ENCODE measurements at regions not wholly inside any gene's neighbourhood (a gene's known extent, or its start where the extent isn't known, plus 50 kb on each side); places are given as distances from the start of the nearest gene placed in this dataset.
A peak's percentile ranks its signal among the peaks of the same experiment; 100 is the strongest.
"Not testable (repeated sequence)": the region's sequence is repeated elsewhere in the genome, so short reads cannot be mapped to it uniquely, and the experiment has no call there.

- not testable (repeated sequence) for H3K9me3 ChIP-seq (ENCODE audit: control insufficient read depth, insufficient read depth, low read length); H3K4me3 ChIP-seq (ENCODE audit: low read depth, low read length); H3K4me1 ChIP-seq (ENCODE audit: control insufficient read depth, insufficient read depth, low read length); DNase-seq (ENCODE audit: low read depth in 4 of 6, low spot score in 6 of 6); H3K27me3 ChIP-seq (ENCODE audit: control insufficient read depth, insufficient read depth, low read length); H3K36me3 ChIP-seq (ENCODE audit: control insufficient read depth, insufficient read depth, low read length); H3K27ac ChIP-seq (ENCODE audit: low read depth, low read length)
- WGBS (ENCODE audit: insufficient coverage): 100% methylated on average over 2 of the region's 4 CpGs
Observed at GRCh38 chr4:31266094-31266493, 545.9 kb downstream of the PCDH7 start.

GRCh38 chr4:31272331-31273061 lies 552.3 kb downstream of the PCDH7 start:
- Histone ChIP-seq H3K27ac (ENCODE audit: low read depth, low read length) (no peak overlapping the region), H3K4me1 (ENCODE audit: control insufficient read depth, insufficient read depth, low read length) (no peaks in the 10 kb centered on the region), H3K36me3 (ENCODE audit: control insufficient read depth, insufficient read depth, low read length) (no peaks in the 10 kb centered on the region), H3K9me3 (ENCODE audit: control insufficient read depth, insufficient read depth, low read length) (no peaks in the 10 kb centered on the region), H3K4me3 (ENCODE audit: low read depth, low read length) (no peak overlapping the region), H3K27me3 (ENCODE audit: control insufficient read depth, insufficient read depth, low read length) (no peaks in the 10 kb centered on the region)
- peak in 1 of 6 donors; percentile 36 for DNase-seq (ENCODE audit: low read depth in 4 of 6, low spot score in 6 of 6)
- WGBS (ENCODE audit: insufficient coverage): no CpG with 5 or more reads among the region's 6 CpGs

- H3K4me1 ChIP-seq (ENCODE audit: control insufficient read depth, insufficient read depth, low read length): no peaks in the 10 kb centered on the region
- H3K27ac ChIP-seq (ENCODE audit: low read depth, low read length): no peak overlapping the region
- no peaks in the 10 kb centered on the region for H3K27me3 ChIP-seq (ENCODE audit: control insufficient read depth, insufficient read depth, low read length)
- no peak for DNase-seq (ENCODE audit: low read depth in 4 of 6, low spot score in 6 of 6)
- no peaks in the 10 kb centered on the region for H3K9me3 ChIP-seq (ENCODE audit: control insufficient read depth, insufficient read depth, low read length)
- no peaks in the 10 kb centered on the region for H3K36me3 ChIP-seq (ENCODE audit: control insufficient read depth, insufficient read depth, low read length)
- H3K4me3 ChIP-seq (ENCODE audit: low read depth, low read length): no peak overlapping the region
Observed at GRCh38 chr4:31275906-31276305, 555.7 kb downstream of the PCDH7 start.

GRCh38 chr4:31283679-31284078 lies 563.5 kb downstream of the PCDH7 start:
- Histone ChIP-seq H3K36me3 (ENCODE audit: control insufficient read depth, insufficient read depth, low read length) (no peaks in the 10 kb centered on the region), H3K27ac (ENCODE audit: low read depth, low read length) (no peak overlapping the region), H3K4me3 (ENCODE audit: low read depth, low read length) (no peak overlapping the region), H3K4me1 (ENCODE audit: control insufficient read depth, insufficient read depth, low read length) (no peaks in the 10 kb centered on the region), H3K27me3 (ENCODE audit: control insufficient read depth, insufficient read depth, low read length) (no peaks in the 10 kb centered on the region), H3K9me3 (ENCODE audit: control insufficient read depth, insufficient read depth, low read length) (no peaks in the 10 kb centered on the region)
- DNase-seq (ENCODE audit: low read depth in 4 of 6, low spot score in 6 of 6): no peak
- WGBS (ENCODE audit: insufficient coverage): no CpG with 5 or more reads among the region's 4 CpGs

GRCh38 chr4:31290836-31291235 lies 570.7 kb downstream of the PCDH7 start:
- Histone ChIP-seq H3K9me3 (ENCODE audit: control insufficient read depth, insufficient read depth, low read length) (no peaks in the 10 kb centered on the region), H3K36me3 (ENCODE audit: control insufficient read depth, insufficient read depth, low read length) (no peaks in the 10 kb centered on the region), H3K27me3 (ENCODE audit: control insufficient read depth, insufficient read depth, low read length) (no peaks in the 10 kb centered on the region), H3K4me1 (ENCODE audit: control insufficient read depth, insufficient read depth, low read length) (no peaks in the 10 kb centered on the region), H3K4me3 (ENCODE audit: low read depth, low read length) (no peak overlapping the region), H3K27ac (ENCODE audit: low read depth, low read length) (no peak overlapping the region)
- WGBS (ENCODE audit: insufficient coverage): 100% methylated on average over 1 of the region's 3 CpGs
- DNase-seq (ENCODE audit: low read depth in 4 of 6, low spot score in 6 of 6): no peak

GRCh38 chr4:31291238-31291637 lies 571.1 kb downstream of the PCDH7 start:
- WGBS (ENCODE audit: insufficient coverage): no CpG with 5 or more reads among the region's 1 CpG

GRCh38 chr4:31294655-31295480 lies 574.7 kb downstream of the PCDH7 start:
- H3K4me1 ChIP-seq (ENCODE audit: control insufficient read depth, insufficient read depth, low read length): no peaks in the 10 kb centered on the region
- H3K27ac ChIP-seq (ENCODE audit: low read depth, low read length): no peak overlapping the region
- no peaks in the 10 kb centered on the region for H3K27me3 ChIP-seq (ENCODE audit: control insufficient read depth, insufficient read depth, low read length)
- no peaks in the 10 kb centered on the region for H3K36me3 ChIP-seq (ENCODE audit: control insufficient read depth, insufficient read depth, low read length)
- no peaks in the 10 kb centered on the region for H3K9me3 ChIP-seq (ENCODE audit: control insufficient read depth, insufficient read depth, low read length)
- no peak overlapping the region for H3K4me3 ChIP-seq (ENCODE audit: low read depth, low read length)
- DNase-seq (ENCODE audit: low read depth in 4 of 6, low spot score in 6 of 6): peak in 2 of 6 donors; percentile 2 to 50
- WGBS (ENCODE audit: insufficient coverage): 94% methylated on average over 3 of the region's 7 CpGs

More at GRCh38 chr4:31291238-31291637, 571.1 kb downstream of the PCDH7 start:
- Histone ChIP-seq H3K27me3 (ENCODE audit: control insufficient read depth, insufficient read depth, low read length) (no peaks in the 10 kb centered on the region), H3K27ac (ENCODE audit: low read depth, low read length) (no peak overlapping the region), H3K4me1 (ENCODE audit: control insufficient read depth, insufficient read depth, low read length) (no peaks in the 10 kb centered on the region), H3K36me3 (ENCODE audit: control insufficient read depth, insufficient read depth, low read length) (no peaks in the 10 kb centered on the region), H3K4me3 (ENCODE audit: low read depth, low read length) (no peak overlapping the region), H3K9me3 (ENCODE audit: control insufficient read depth, insufficient read depth, low read length) (no peaks in the 10 kb centered on the region)
- no peak for DNase-seq (ENCODE audit: low read depth in 4 of 6, low spot score in 6 of 6)

- WGBS (ENCODE audit: insufficient coverage): no CpG with 5 or more reads among the region's 1 CpG
- Histone ChIP-seq H3K4me3 (ENCODE audit: low read depth, low read length) (no peak overlapping the region), H3K9me3 (ENCODE audit: control insufficient read depth, insufficient read depth, low read length) (no peaks in the 10 kb centered on the region), H3K27ac (ENCODE audit: low read depth, low read length) (no peak overlapping the region), H3K36me3 (ENCODE audit: control insufficient read depth, insufficient read depth, low read length) (no peaks in the 10 kb centered on the region), H3K27me3 (ENCODE audit: control insufficient read depth, insufficient read depth, low read length) (no peaks in the 10 kb centered on the region), H3K4me1 (ENCODE audit: control insufficient read depth, insufficient read depth, low read length) (no peaks in the 10 kb centered on the region)
- no peak for DNase-seq (ENCODE audit: low read depth in 4 of 6, low spot score in 6 of 6)
Observed at GRCh38 chr4:31298737-31299136, 578.6 kb downstream of the PCDH7 start.

- DNase-seq (ENCODE audit: low read depth in 4 of 6, low spot score in 6 of 6): peak; percentile 17 to 76 (median 50)
- H3K27me3 ChIP-seq (ENCODE audit: control insufficient read depth, insufficient read depth, low read length): no peaks in the 10 kb centered on the region
- H3K4me1 ChIP-seq (ENCODE audit: control insufficient read depth, insufficient read depth, low read length): no peaks in the 10 kb centered on the region
- no peak overlapping the region for H3K27ac ChIP-seq (ENCODE audit: low read depth, low read length)
- WGBS (ENCODE audit: insufficient coverage): 50% methylated on average over 2 of the region's 5 CpGs
- H3K4me3 ChIP-seq (ENCODE audit: low read depth, low read length): no peak overlapping the region
- H3K9me3 ChIP-seq (ENCODE audit: control insufficient read depth, insufficient read depth, low read length): no peaks in the 10 kb centered on the region
- no peaks in the 10 kb centered on the region for H3K36me3 ChIP-seq (ENCODE audit: control insufficient read depth, insufficient read depth, low read length)
Observed at GRCh38 chr4:31307029-31307428, 586.9 kb downstream of the PCDH7 start.

- Histone ChIP-seq H3K4me1 (ENCODE audit: control insufficient read depth, insufficient read depth, low read length) (no peaks in the 10 kb centered on the region), H3K4me3 (ENCODE audit: low read depth, low read length) (no peak overlapping the region), H3K27ac (ENCODE audit: low read depth, low read length) (no peak overlapping the region), H3K9me3 (ENCODE audit: control insufficient read depth, insufficient read depth, low read length) (no peaks in the 10 kb centered on the region), H3K36me3 (ENCODE audit: control insufficient read depth, insufficient read depth, low read length) (no peaks in the 10 kb centered on the region), H3K27me3 (ENCODE audit: control insufficient read depth, insufficient read depth, low read length) (no peaks in the 10 kb centered on the region)
- DNase-seq (ENCODE audit: low read depth in 4 of 6, low spot score in 6 of 6): no peak
Observed at GRCh38 chr4:31324814-31325213, 604.6 kb downstream of the PCDH7 start.
